ENCODE measurements at regions not wholly inside any gene's neighbourhood (a gene's known extent, or its start where the extent isn't known, plus 50 kb on each side); places are given as distances from the start of the nearest gene placed in this dataset.
"Not testable (repeated sequence)": the region's sequence is repeated elsewhere in the genome, so short reads cannot be mapped to it uniquely, and the experiment has no call there.

DNA sequence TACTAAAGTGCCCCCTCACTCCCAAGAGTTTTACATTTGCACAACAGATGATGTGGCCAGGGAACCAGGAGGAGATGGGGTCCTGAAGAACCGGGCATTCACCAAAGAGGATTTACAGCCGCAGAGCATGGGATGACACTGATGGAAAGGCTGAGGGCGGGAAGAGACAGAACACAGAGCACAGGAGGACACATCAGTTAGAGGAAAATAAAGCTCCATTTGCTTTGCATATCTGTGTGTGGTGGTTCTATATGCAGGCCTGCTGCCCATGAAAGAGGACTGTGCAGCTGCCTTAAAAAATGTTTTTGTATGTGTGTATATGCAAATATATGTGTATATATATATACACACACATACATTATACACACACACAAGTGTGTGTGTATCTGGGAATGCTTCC lies 320.8 kb upstream of the CHRNA7 start:
- not testable (repeated sequence) for DNase-seq; H3K4me2 ChIP-seq (ENCODE audit: low read length); H4K5ac ChIP-seq (ENCODE audit: low read length); H2AK5ac ChIP-seq (ENCODE audit: low read length); H2BK5ac ChIP-seq (ENCODE audit: low read length); H3K23ac ChIP-seq (ENCODE audit: low read length); H3K9ac ChIP-seq (ENCODE audit: low read length); H3K4ac ChIP-seq (ENCODE audit: low read depth, low read length); H2BK120ac ChIP-seq (ENCODE audit: low read depth, low read length); H3K4me3 ChIP-seq (ENCODE audit: low read length); H3K18ac ChIP-seq (ENCODE audit: low read length); H3K56ac ChIP-seq (ENCODE audit: low read length); H3K36me3 ChIP-seq (ENCODE audit: control insufficient read depth, insufficient read depth, low read length); H4K8ac ChIP-seq (ENCODE audit: low read depth, low read length); H2BK15ac ChIP-seq (replicated peaks; ENCODE audit: low read depth); H3K27me3 ChIP-seq (ENCODE audit: insufficient read depth, low read length, poor library complexity); H3K4me1 ChIP-seq (ENCODE audit: control insufficient read depth, low read depth, low read length); H3K79me2 ChIP-seq (ENCODE audit: control insufficient read depth, insufficient read depth, low read length); H3K79me1 ChIP-seq (ENCODE audit: low read length); H3K27ac ChIP-seq (ENCODE audit: low read depth, low read length)
- WGBS (ENCODE audit: extremely low coverage, insufficient coverage, low lambda C conversion rate), result no CpG with 5 or more reads among the region's 3 CpGs

DNA sequence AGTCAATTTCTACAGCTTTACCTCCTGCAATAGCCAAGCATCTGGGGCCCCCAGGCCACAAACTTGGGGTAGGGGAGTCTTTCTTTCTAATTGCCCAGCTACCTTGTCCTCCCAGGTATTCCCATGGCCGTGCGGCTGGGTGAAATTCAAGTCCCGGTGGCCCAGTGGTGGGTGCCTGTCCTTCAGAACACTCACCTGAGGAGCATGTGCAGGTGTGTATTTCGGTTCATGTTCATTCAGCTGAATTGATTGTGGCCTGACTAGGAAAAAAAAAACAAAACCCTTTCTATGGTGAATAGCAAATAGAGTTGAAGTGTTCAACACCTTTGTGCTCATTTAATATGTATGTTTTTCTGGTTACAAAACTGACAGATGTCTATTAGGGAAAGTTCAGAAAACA lies 319.5 kb upstream of the CHRNA7 start:
- H3K9ac ChIP-seq (ENCODE audit: low read length); H3K4me2 ChIP-seq (ENCODE audit: low read length); H3K4ac ChIP-seq (ENCODE audit: low read depth, low read length); H3K79me1 ChIP-seq (ENCODE audit: low read length); H3K23ac ChIP-seq (ENCODE audit: low read length); H3K18ac ChIP-seq (ENCODE audit: low read length); H2BK15ac ChIP-seq (replicated peaks; ENCODE audit: low read depth); H3K79me2 ChIP-seq (ENCODE audit: control insufficient read depth, insufficient read depth, low read length); H3K4me3 ChIP-seq (ENCODE audit: low read length); H3K27me3 ChIP-seq (ENCODE audit: insufficient read depth, low read length, poor library complexity); H2BK5ac ChIP-seq (ENCODE audit: low read length); H2AK5ac ChIP-seq (ENCODE audit: low read length); H4K8ac ChIP-seq (ENCODE audit: low read depth, low read length); H3K56ac ChIP-seq (ENCODE audit: low read length); H4K5ac ChIP-seq (ENCODE audit: low read length); H3K4me1 ChIP-seq (ENCODE audit: control insufficient read depth, low read depth, low read length); H3K36me3 ChIP-seq (ENCODE audit: control insufficient read depth, insufficient read depth, low read length); DNase-seq; H2BK120ac ChIP-seq (ENCODE audit: low read depth, low read length); H3K27ac ChIP-seq (ENCODE audit: low read depth, low read length): not testable (repeated sequence)
- no CpG with 5 or more reads among the region's 4 CpGs for WGBS (ENCODE audit: extremely low coverage, insufficient coverage, low lambda C conversion rate)

DNA sequence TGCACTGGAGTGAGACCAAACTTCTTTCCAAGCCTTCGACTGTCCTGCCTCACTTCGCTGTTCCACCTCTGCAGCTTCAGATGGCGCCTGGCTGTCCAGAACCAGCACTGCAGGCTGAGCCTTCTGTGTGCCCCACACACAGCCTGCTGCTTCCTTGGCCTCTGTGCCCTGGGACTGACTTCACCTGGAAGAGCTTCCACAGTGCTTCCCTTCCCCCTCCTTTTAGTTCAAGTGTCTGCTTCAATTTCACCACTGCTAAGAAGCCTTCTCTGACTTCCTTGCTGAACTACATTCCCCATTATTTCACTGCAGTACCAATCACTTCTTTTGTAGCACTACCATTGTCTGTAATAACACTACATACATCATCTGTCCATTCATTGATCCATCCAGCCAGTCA lies 315.1 kb upstream of the CHRNA7 start:
- H3K56ac ChIP-seq (ENCODE audit: low read length); H3K23ac ChIP-seq (ENCODE audit: low read length); H3K9ac ChIP-seq (ENCODE audit: low read length); H3K27ac ChIP-seq (ENCODE audit: low read depth, low read length); H3K27me3 ChIP-seq (ENCODE audit: insufficient read depth, low read length, poor library complexity); H2AK5ac ChIP-seq (ENCODE audit: low read length); H4K5ac ChIP-seq (ENCODE audit: low read length); DNase-seq; H3K79me1 ChIP-seq (ENCODE audit: low read length); H3K36me3 ChIP-seq (ENCODE audit: control insufficient read depth, insufficient read depth, low read length); H2BK120ac ChIP-seq (ENCODE audit: low read depth, low read length); H3K4me1 ChIP-seq (ENCODE audit: control insufficient read depth, low read depth, low read length); H2BK15ac ChIP-seq (replicated peaks; ENCODE audit: low read depth); H3K4me3 ChIP-seq (ENCODE audit: low read length); H3K4me2 ChIP-seq (ENCODE audit: low read length); H3K79me2 ChIP-seq (ENCODE audit: control insufficient read depth, insufficient read depth, low read length); H3K18ac ChIP-seq (ENCODE audit: low read length); H2BK5ac ChIP-seq (ENCODE audit: low read length); H3K4ac ChIP-seq (ENCODE audit: low read depth, low read length); H4K8ac ChIP-seq (ENCODE audit: low read depth, low read length): not testable (repeated sequence)
- WGBS (ENCODE audit: extremely low coverage, insufficient coverage, low lambda C conversion rate), result no CpG with 5 or more reads among the region's 3 CpGs

DNA sequence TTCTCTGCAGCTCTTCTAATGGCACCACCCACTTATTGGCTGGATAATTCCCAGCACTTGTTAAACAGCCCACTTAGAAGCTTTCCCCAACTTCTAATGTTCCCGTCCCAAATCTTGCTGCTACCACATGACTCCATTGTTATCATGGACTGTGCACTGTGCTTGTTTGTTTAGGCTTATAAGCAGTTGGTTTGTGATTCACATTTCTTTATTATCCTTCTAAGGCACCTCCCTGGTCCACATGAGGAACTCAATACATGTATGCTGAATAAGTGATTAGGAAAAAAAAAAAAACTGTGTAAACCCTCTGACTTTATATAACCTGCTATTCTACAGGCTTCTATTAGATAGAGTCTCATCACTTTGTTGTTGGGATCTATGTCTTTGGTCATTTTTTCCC lies 311.7 kb upstream of the CHRNA7 start:
- not testable (repeated sequence) for H3K79me1 ChIP-seq (ENCODE audit: low read length); H4K5ac ChIP-seq (ENCODE audit: low read length); H3K4me3 ChIP-seq (ENCODE audit: low read length); H2BK15ac ChIP-seq (replicated peaks; ENCODE audit: low read depth); H3K18ac ChIP-seq (ENCODE audit: low read length); H2BK5ac ChIP-seq (ENCODE audit: low read length); H3K9ac ChIP-seq (ENCODE audit: low read length); H3K79me2 ChIP-seq (ENCODE audit: control insufficient read depth, insufficient read depth, low read length); H3K4me2 ChIP-seq (ENCODE audit: low read length); H3K27me3 ChIP-seq (ENCODE audit: insufficient read depth, low read length, poor library complexity); H2AK5ac ChIP-seq (ENCODE audit: low read length); H3K4ac ChIP-seq (ENCODE audit: low read depth, low read length); DNase-seq; H3K36me3 ChIP-seq (ENCODE audit: control insufficient read depth, insufficient read depth, low read length); H3K23ac ChIP-seq (ENCODE audit: low read length); H3K27ac ChIP-seq (ENCODE audit: low read depth, low read length); H3K4me1 ChIP-seq (ENCODE audit: control insufficient read depth, low read depth, low read length); H2BK120ac ChIP-seq (ENCODE audit: low read depth, low read length); H4K8ac ChIP-seq (ENCODE audit: low read depth, low read length); H3K56ac ChIP-seq (ENCODE audit: low read length)
- WGBS (ENCODE audit: extremely low coverage, insufficient coverage, low lambda C conversion rate), result no CpG with 5 or more reads among the region's 1 CpG

DNA sequence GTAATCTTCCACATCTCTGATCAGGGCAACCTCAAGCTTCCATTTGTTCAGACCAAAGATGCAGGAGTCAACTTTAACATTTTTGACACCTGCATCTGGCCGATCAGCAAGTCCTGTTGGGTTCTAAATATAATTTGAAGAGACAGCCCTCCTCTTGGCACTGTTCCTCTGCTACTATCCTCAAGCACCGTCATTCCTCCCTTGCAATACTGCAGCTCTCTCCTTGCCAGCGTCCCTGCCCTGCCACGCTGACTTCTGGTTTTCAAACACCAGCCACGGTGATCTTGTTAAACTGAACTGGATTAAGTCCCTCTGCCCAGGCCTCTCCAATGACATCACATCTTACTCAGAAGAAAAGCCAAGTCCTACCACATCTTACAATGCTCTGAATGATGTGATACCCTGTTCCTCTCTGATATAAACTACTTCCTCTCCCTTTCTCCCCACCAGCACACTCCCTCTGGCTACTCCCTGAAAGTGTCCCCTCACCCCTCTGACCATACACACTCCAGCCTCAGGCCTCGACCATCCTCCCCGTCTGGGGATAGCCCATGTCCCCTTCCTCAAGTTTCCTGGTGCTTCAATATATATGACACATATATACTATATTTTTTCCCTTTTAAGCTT lies 310.8 kb upstream of the CHRNA7 start:
- not testable (repeated sequence) for H3K56ac ChIP-seq (ENCODE audit: low read length); H3K27ac ChIP-seq (ENCODE audit: low read depth, low read length); H3K79me2 ChIP-seq (ENCODE audit: control insufficient read depth, insufficient read depth, low read length); H2AK5ac ChIP-seq (ENCODE audit: low read length); H3K18ac ChIP-seq (ENCODE audit: low read length); DNase-seq; H3K9ac ChIP-seq (ENCODE audit: low read length); H3K4me3 ChIP-seq (ENCODE audit: low read length); H4K5ac ChIP-seq (ENCODE audit: low read length); H2BK15ac ChIP-seq (replicated peaks; ENCODE audit: low read depth); H4K8ac ChIP-seq (ENCODE audit: low read depth, low read length); H2BK120ac ChIP-seq (ENCODE audit: low read depth, low read length); H3K4me2 ChIP-seq (ENCODE audit: low read length); H3K4ac ChIP-seq (ENCODE audit: low read depth, low read length); H3K36me3 ChIP-seq (ENCODE audit: control insufficient read depth, insufficient read depth, low read length); H2BK5ac ChIP-seq (ENCODE audit: low read length); H3K79me1 ChIP-seq (ENCODE audit: low read length); H3K4me1 ChIP-seq (ENCODE audit: control insufficient read depth, low read depth, low read length); H3K27me3 ChIP-seq (ENCODE audit: insufficient read depth, low read length, poor library complexity); H3K23ac ChIP-seq (ENCODE audit: low read length)
- WGBS (ENCODE audit: extremely low coverage, insufficient coverage, low lambda C conversion rate), result no CpG with 5 or more reads among the region's 7 CpGs

DNA sequence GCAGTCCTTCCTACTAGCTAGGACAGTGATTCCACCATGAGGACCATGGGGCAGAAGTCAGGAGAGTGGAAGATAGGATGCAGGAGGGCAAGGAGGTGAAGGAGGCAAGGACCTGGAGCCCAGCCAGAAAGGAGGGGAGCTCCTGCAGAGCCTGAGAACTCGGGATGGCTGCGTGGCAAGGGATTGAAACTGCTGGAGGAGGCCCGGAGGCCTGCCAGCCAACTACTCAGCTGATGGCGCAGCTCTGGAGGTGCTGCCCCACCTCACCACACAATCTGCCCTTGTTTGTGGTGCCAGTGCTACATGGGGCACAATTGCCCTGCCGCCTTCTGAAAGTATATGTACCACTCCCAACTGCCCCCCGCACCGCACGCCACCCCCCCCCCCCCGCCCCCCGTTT lies 307.3 kb upstream of the CHRNA7 start:
- H3K56ac ChIP-seq (ENCODE audit: low read length); H3K79me2 ChIP-seq (ENCODE audit: control insufficient read depth, insufficient read depth, low read length); H3K4me2 ChIP-seq (ENCODE audit: low read length); H3K18ac ChIP-seq (ENCODE audit: low read length); H3K23ac ChIP-seq (ENCODE audit: low read length); H3K27ac ChIP-seq (ENCODE audit: low read depth, low read length); H2BK15ac ChIP-seq (replicated peaks; ENCODE audit: low read depth); H3K4me1 ChIP-seq (ENCODE audit: control insufficient read depth, low read depth, low read length); H3K4me3 ChIP-seq (ENCODE audit: low read length); H3K27me3 ChIP-seq (ENCODE audit: insufficient read depth, low read length, poor library complexity); H2AK5ac ChIP-seq (ENCODE audit: low read length); H3K36me3 ChIP-seq (ENCODE audit: control insufficient read depth, insufficient read depth, low read length); H4K5ac ChIP-seq (ENCODE audit: low read length); H2BK120ac ChIP-seq (ENCODE audit: low read depth, low read length); H2BK5ac ChIP-seq (ENCODE audit: low read length); H4K8ac ChIP-seq (ENCODE audit: low read depth, low read length); H3K9ac ChIP-seq (ENCODE audit: low read length); DNase-seq; H3K4ac ChIP-seq (ENCODE audit: low read depth, low read length); H3K79me1 ChIP-seq (ENCODE audit: low read length): not testable (repeated sequence)
- no CpG with 5 or more reads among the region's 10 CpGs for WGBS (ENCODE audit: extremely low coverage, insufficient coverage, low lambda C conversion rate)
